GM12878 (cell line): ENCODE measurements at regions not wholly inside any gene's neighbourhood (a gene's known extent, or its start where the extent isn't known, plus 50 kb on each side); places are given as distances from the start of the nearest gene placed in this dataset.

ENCODE experiments used
- ATAC-seq: fragments of 200-7000 bp; cut with Tn5 transposase; 3 replicates; pipeline ENCODE4 v1.9.1; 2020; ENCODE audit warnings: mild to moderate bottlenecking, moderate library complexity
- BruUV-seq: library from RNA; stranded (reverse); fragments of 400-500 nt; replicated peaks from 2 replicates; lab custom pipeline; 2021; lab: Mats Ljungman, UMichigan
- CTCF ChIA-PET: fragments of 300-600 bp; sonication (Branson Sonifier 250); formaldehyde crosslinking; extraction: SDS; loops from one replicate; lab custom pipeline; 2021; ENCODE audit warnings: inconsistent platforms; lab: Yijun Ruan, JAX
- POLR2A ChIA-PET: fragments of 350-600 bp; formaldehyde crosslinking; extraction: SDS; loops from one replicate; lab custom pipeline; 2021; ENCODE audit warnings: inconsistent platforms; lab: Charles Lee
- RAD21 ChIA-PET: fragments of 300-600 bp; sonication (Branson Sonifier 250); formaldehyde crosslinking; loops from one replicate; lab custom pipeline; 2023; ENCODE audit warnings: antibody characterized with exemption; ENCODE audit not compliant: unreplicated experiment; lab: Charles Lee
- SMC1A ChIA-PET: fragments of 300-600 bp; sonication (Branson Sonifier 250); formaldehyde crosslinking; loops from one replicate; lab custom pipeline; 2023; ENCODE audit not compliant: unreplicated experiment, uncharacterized antibody; lab: Charles Lee
- DNase-seq: peaks from one replicate; pipeline ENCODE4 v3.0.0-alpha.2; 2011; ENCODE audit warnings: low read depth, low spot score
- FAIRE-seq: peaks from 3 replicates; lab custom pipeline; 2011; peaks lifted over from hg19 to GRCh38; lab: Jason Lieb, UNC
- H2AFZ ChIP-seq: 2 replicates; pipeline ENCODE4 v1.6.0; 2011; ENCODE audit warnings: low read depth, low read length, control low read depth; ENCODE audit not compliant: control insufficient read depth
- H3K27ac ChIP-seq: 2 replicates; pipeline ENCODE4 v1.5.1; 2011; ENCODE audit warnings: control low read depth; ENCODE audit not compliant: control insufficient read depth, insufficient read depth
- H3K27me3 ChIP-seq, 2 experiments: replicated peaks in 1 of 2; 2 replicates each; pipeline versions ENCODE4 v1.6.0 to v1.6.1; 2011; ENCODE audit warnings: low read length in 1 of 2; ENCODE audit not compliant: control insufficient read depth in 2 of 2, insufficient read depth in 2 of 2
- H3K36me3 ChIP-seq, 2 experiments: 2 replicates each; pipeline ENCODE4 v1.5.1; 2011; ENCODE audit warnings: low read length in 1 of 2; ENCODE audit not compliant: control insufficient read depth in 2 of 2, insufficient read depth in 2 of 2
- H3K4me1 ChIP-seq: 2 replicates; pipeline ENCODE4 v1.6.1; 2011; ENCODE audit warnings: mild to moderate bottlenecking, low read length, moderate library complexity, mixed read lengths; ENCODE audit not compliant: control insufficient read depth, insufficient read depth
- H3K4me2 ChIP-seq: 2 replicates; pipeline ENCODE4 v1.6.0; 2011; ENCODE audit warnings: control low read depth; ENCODE audit not compliant: control insufficient read depth, insufficient read depth
- H3K4me3 ChIP-seq: fragments of 200-600 bp; sonication (generic); 2 replicates; pipeline ENCODE4 v1.5.1; 2016
- H3K79me2 ChIP-seq: 2 replicates; pipeline ENCODE4 v1.6.0; 2011; ENCODE audit warnings: low read length; ENCODE audit not compliant: control insufficient read depth, insufficient read depth
- H3K9ac ChIP-seq: 2 replicates; pipeline ENCODE4 v1.8.0; 2011; ENCODE audit warnings: low read length, control low read depth, mixed read lengths; ENCODE audit not compliant: control insufficient read depth, insufficient read depth
- H3K9me3 ChIP-seq: replicated peaks from 3 replicates; pipeline ENCODE4 v1.5.1; 2011; ENCODE audit warnings: mild to moderate bottlenecking, low read length; ENCODE audit not compliant: control insufficient read depth, insufficient read depth
- H4K20me1 ChIP-seq: 2 replicates; pipeline ENCODE4 v1.6.0; 2011; ENCODE audit not compliant: control insufficient read depth, insufficient read depth
- HDGF ChIP-seq: fragments of 450-650 bp; IDR thresholded peaks from 2 replicates; pipeline ENCODE4 v1.6.1; 2016; ENCODE audit warnings: antibody characterized with exemption
- RELA ChIP-seq: fragments of 450-650 bp; IDR thresholded peaks from 2 replicates; pipeline ENCODE4 v1.8.0; 2014; ENCODE audit warnings: borderline replicate concordance; ENCODE audit not compliant: partially characterized antibody
- SREBF2 ChIP-seq: IDR thresholded peaks from 2 replicates; pipeline ENCODE4 v1.6.1; 2012; ENCODE audit warnings: mild to moderate bottlenecking, low read length
- YY1 ChIP-seq: IDR thresholded peaks from 2 replicates; pipeline ENCODE4 v1.6.1; 2011; ENCODE audit warnings: low read depth, mild to moderate bottlenecking, low read length
- WGBS: methylation state at CpG from one replicate; pipeline ENCODE4 v1.1.6; 2016; ENCODE audit warnings: low lambda C conversion rate; ENCODE audit not compliant: insufficient replicate concordance, insufficient coverage; ENCODE audit errors: missing lambda C conversion rate; 5-methylcytosine and 5-hydroxymethylcytosine counted together
- in situ Hi-C: fragments of 300-500 bp; cut with MboI; formaldehyde crosslinking; loops from 9 replicates; pipeline ENCODE4 v1.14.3; 2018; ENCODE audit warnings: mixed read lengths
- intact Hi-C: fragments of 100-400 bp; cut with micrococcal nuclease; formaldehyde crosslinking; loops from one replicate; pipeline ENCODE4 v1.14.2; 2022; ENCODE audit not compliant: unreplicated experiment

DNA sequence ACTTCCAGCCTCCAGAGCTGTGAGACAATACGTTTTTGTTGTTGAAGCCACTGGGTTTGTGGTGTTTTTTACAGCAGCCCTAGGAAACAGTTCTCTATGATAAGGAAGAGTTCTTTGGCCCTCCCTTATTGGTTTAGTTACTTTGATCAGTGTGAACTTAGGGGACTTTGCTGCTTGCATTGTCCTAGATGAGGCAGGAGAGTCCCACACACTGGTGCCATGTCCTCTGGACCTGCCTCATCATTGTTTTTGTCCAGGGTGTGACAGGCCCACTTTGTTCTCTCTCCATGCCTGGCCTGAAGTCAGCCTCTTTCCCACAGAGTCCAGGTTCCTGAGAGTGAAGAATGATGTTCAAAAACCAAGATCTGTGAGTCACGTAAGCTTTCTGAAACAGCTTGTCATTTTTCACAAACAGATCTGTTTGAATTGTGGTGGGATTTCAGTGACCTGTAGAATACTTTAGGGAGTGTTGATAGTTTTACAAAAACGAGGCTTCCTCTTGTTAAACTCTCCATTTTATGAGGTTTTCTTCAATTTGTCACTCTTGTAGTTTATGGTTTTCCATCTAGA lies 63.8 kb downstream of the ING1 start (continued):
- TF ChIP-seq HDGF, result no peak

DNA sequence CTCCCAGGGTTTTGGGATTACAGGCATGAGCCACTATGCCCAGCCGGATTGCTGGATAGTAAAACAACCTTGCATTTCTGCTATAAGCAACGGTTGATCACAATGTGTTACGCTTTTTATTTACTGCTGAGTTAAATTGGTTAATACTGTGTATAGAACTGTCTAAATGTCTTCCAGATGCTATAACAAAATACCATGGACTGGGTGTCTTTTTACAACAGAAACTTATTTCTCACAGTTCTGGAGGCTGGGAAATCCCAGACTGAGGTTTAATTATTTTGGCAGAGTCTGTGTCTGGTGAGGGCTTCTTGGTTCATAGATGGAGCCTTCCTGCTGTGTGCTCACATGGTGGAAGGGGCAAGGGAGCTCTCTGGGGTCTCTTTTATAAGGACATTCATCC lies 65.5 kb downstream of the ING1 start:
- H3K79me2 ChIP-seq, result no peaks in the 10 kb centered on the region
- H3K4me3 ChIP-seq, result no peak overlapping the region
- FAIRE-seq (no peak), ATAC-seq (no peak), DNase-seq (no peak)
- H3K4me1 ChIP-seq, result no peaks in the 10 kb centered on the region
- H3K4me2 ChIP-seq, result no peak overlapping the region
- H3K36me3 ChIP-seq, result no peaks in the 10 kb centered on the region
- no peaks in the 10 kb centered on the region for H4K20me1 ChIP-seq
- SMC1A ChIA-PET, result interaction anchor here (1.8 kb wide), 1 partner anchor 36 kb away, joined by 4 read pairs; no protein-coding TSS in a partner anchor
- POLR2A ChIA-PET, result no interaction called here
- CTCF ChIA-PET, result no interaction called here
- intact Hi-C loops (no loop called here), in situ Hi-C loops (no loop called here)
- H3K27ac ChIP-seq, result no peak overlapping the region
- no peaks in the 10 kb centered on the region for H3K27me3 ChIP-seq
- 60% methylated on average over 3 of the region's 3 CpGs for whole genome bisulfite sequencing
- BruUV-seq, result no TSS peak
- RAD21 ChIA-PET, result no interaction called here
- TF ChIP-seq RELA, result no peak
- TF ChIP-seq, all 136 proteins: peak for 0
- no peaks in the 10 kb centered on the region; the same call in 2 of the 3 replicates for H3K9me3 ChIP-seq
- H3K9ac ChIP-seq, result no peak overlapping the region
- no peak overlapping the region for H2AFZ ChIP-seq

DNA sequence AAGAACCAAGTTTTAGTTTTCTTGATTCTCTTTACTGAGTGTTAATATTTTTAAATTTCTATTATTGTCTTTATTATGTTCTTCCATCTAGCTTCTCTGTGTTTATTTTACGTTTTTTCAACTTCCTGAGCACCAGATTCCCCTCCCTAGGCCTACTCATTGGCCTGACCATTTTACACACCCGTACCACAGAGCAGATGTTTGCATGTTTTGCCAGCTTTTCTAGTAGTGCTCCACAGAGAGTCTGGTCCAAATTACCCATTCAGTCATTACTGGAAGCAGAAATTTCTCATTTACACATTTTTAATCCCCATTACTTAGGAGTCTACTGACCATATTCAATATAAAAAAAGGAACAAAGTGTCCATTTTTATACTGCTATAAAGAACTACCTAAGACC lies 66.9 kb downstream of the ING1 start:
- ChIA-PET CTCF (no interaction called here), POLR2A (no interaction called here), RAD21 (no interaction called here), SMC1A (no interaction called here)
- ATAC-seq (no peak), DNase-seq (no peak), FAIRE-seq (no peak)
- Histone ChIP-seq H3K4me1 (no peaks in the 10 kb centered on the region), H3K36me3 (no peaks in the 10 kb centered on the region), H3K4me2 (no peak overlapping the region), H3K9me3 (no peaks in the 10 kb centered on the region; the same call in 2 of the 3 replicates), H3K4me3 (no peak overlapping the region), H3K27me3 (no peaks in the 10 kb centered on the region), H4K20me1 (no peaks in the 10 kb centered on the region), H3K9ac (no peak overlapping the region), H3K79me2 (no peaks in the 10 kb centered on the region), H2AFZ (no peak overlapping the region), H3K27ac (no peak overlapping the region)
- in situ Hi-C loops (no loop called here), intact Hi-C loops (no loop called here)
- WGBS, result 0% methylated on average over 2 of the region's 2 CpGs
- BruUV-seq, result no TSS peak
- no peak for TF ChIP-seq YY1
- no peak for TF ChIP-seq SREBF2
